ENCODE measurements at regions not wholly inside any gene's neighbourhood (a gene's known extent, or its start where the extent isn't known, plus 50 kb on each side); places are given as distances from the start of the nearest gene placed in this dataset.

DNA sequence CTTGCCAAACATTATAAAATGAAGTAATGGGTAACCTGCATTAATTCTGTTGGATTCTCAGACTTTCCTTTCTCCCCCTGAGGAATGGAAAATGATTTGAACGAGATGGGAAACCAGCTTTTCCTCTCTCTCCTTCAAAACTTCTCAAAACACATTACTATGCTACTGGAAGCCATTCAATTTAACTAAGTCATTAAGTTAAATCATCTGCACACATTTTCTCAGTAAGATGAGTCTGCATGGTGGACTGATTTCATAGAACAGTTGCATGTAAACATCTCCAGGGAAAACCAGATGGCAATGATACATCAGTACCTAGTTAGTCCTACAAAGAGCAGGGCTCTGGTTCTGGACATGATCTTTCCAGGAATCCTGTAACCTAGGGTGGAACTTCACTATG lies 59.9 kb downstream of the BMP4 start:
- TF ChIP-seq, protein P1, sequence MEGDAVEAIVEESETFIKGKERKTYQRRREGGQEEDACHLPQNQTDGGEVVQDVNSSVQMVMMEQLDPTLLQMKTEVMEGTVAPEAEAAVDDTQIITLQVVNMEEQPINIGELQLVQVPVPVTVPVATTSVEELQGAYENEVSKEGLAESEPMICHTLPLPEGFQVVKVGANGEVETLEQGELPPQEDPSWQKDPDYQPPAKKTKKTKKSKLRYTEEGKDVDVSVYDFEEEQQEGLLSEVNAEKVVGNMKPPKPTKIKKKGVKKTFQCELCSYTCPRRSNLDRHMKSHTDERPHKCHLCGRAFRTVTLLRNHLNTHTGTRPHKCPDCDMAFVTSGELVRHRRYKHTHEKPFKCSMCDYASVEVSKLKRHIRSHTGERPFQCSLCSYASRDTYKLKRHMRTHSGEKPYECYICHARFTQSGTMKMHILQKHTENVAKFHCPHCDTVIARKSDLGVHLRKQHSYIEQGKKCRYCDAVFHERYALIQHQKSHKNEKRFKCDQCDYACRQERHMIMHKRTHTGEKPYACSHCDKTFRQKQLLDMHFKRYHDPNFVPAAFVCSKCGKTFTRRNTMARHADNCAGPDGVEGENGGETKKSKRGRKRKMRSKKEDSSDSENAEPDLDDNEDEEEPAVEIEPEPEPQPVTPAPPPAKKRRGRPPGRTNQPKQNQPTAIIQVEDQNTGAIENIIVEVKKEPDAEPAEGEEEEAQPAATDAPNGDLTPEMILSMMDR (conservative IDR thresholded peaks at IDR 0.05; ENCODE audit: low read depth in 2 of 2), result no peak
- TF ChIP-seq ZNF331 (CRISPR knock-in tag; IDR thresholded peaks at IDR 0.05; ENCODE audit: low read depth), result no peak
- TF ChIP-seq EZH2 (IDR thresholded peaks at IDR 0.05; ENCODE audit: low read depth, unreplicated experiment), result no peak
- TF ChIP-seq JUNB (IDR thresholded peaks at IDR 0.05; ENCODE audit: unreplicated experiment), result no peak
- no peak for TF ChIP-seq EZH2phosphoT487 (IDR thresholded peaks at IDR 0.05; ENCODE audit: unreplicated experiment)
- no peak for TF ChIP-seq POLR2AphosphoS5 (IDR thresholded peaks at IDR 0.05; ENCODE audit: low read depth)
- TF ChIP-seq, protein P2, sequence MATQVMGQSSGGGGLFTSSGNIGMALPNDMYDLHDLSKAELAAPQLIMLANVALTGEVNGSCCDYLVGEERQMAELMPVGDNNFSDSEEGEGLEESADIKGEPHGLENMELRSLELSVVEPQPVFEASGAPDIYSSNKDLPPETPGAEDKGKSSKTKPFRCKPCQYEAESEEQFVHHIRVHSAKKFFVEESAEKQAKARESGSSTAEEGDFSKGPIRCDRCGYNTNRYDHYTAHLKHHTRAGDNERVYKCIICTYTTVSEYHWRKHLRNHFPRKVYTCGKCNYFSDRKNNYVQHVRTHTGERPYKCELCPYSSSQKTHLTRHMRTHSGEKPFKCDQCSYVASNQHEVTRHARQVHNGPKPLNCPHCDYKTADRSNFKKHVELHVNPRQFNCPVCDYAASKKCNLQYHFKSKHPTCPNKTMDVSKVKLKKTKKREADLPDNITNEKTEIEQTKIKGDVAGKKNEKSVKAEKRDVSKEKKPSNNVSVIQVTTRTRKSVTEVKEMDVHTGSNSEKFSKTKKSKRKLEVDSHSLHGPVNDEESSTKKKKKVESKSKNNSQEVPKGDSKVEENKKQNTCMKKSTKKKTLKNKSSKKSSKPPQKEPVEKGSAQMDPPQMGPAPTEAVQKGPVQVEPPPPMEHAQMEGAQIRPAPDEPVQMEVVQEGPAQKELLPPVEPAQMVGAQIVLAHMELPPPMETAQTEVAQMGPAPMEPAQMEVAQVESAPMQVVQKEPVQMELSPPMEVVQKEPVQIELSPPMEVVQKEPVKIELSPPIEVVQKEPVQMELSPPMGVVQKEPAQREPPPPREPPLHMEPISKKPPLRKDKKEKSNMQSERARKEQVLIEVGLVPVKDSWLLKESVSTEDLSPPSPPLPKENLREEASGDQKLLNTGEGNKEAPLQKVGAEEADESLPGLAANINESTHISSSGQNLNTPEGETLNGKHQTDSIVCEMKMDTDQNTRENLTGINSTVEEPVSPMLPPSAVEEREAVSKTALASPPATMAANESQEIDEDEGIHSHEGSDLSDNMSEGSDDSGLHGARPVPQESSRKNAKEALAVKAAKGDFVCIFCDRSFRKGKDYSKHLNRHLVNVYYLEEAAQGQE (IDR thresholded peaks at IDR 0.05; ENCODE audit: unreplicated experiment), result no peak

All from GM23338 (cell line).